Common myeloid progenitor, CD34-positive (primary cell): ENCODE measurements at regions not wholly inside any gene's neighbourhood (a gene's known extent, or its start where the extent isn't known, plus 50 kb on each side); places are given as distances from the start of the nearest gene placed in this dataset.
A peak's percentile ranks its signal among the peaks of the same experiment; 100 is the strongest.
"Not testable (repeated sequence)": the region's sequence is repeated elsewhere in the genome, so short reads cannot be mapped to it uniquely, and the experiment has no call there.

ENCODE experiments used
- CTCF ChIA-PET: fragments of 350-600 bp; sonication (Branson Sonifier 250); formaldehyde crosslinking; loops from one replicate; lab custom pipeline; 2021; ENCODE audit warnings: antibody characterized with exemption; lab: Charles Lee
- POLR2A ChIA-PET: fragments of 350-600 bp; sonication (Branson Sonifier 250); formaldehyde crosslinking; loops from one replicate; lab custom pipeline; 2021; ENCODE audit warnings: antibody characterized with exemption; lab: Charles Lee
- DNase-seq, 3 donors: peaks; one replicate each; pipeline versions ENCODE4 v3.0.0 to v3.0.0-alpha.2; 2013
- H3K27ac ChIP-seq, 2 experiments: 1 replicate in 1 of 2; 2 replicates in 1 of 2; pipeline ENCODE4 v1.7.0; 2013; ENCODE audit warnings: inconsistent platforms in 2 of 2, low read length in 2 of 2, mild to moderate bottlenecking in 2 of 2, low read depth in 1 of 2, moderate library complexity in 1 of 2; ENCODE audit not compliant: severe bottlenecking in 2 of 2, insufficient read depth in 1 of 2, poor library complexity in 1 of 2
- H3K27me3 ChIP-seq, 5 experiments: replicated peaks in 2 of 5; 1 replicate in 3 of 5; 2 replicates in 2 of 5; pipeline versions ENCODE4 v1.6.1 to v1.7.0; 2013; ENCODE audit warnings: low read length in 4 of 5, mild to moderate bottlenecking in 2 of 5, moderate library complexity in 2 of 5, inconsistent platforms in 1 of 5; ENCODE audit not compliant: insufficient read depth in 5 of 5, control insufficient read depth in 4 of 5
- H3K36me3 ChIP-seq, 4 experiments: 1 replicate in 2 of 4; 2 replicates in 2 of 4; pipeline versions ENCODE4 v1.6.1 to v1.7.0; 2013; ENCODE audit warnings: low read length in 3 of 4, control low read depth in 1 of 4, mild to moderate bottlenecking in 1 of 4; ENCODE audit not compliant: control insufficient read depth in 4 of 4, insufficient read depth in 4 of 4
- H3K4me1 ChIP-seq, 4 experiments: 1 replicate in 3 of 4; 2 replicates in 1 of 4; pipeline versions ENCODE4 v1.6.1 to v1.7.1; 2013; ENCODE audit warnings: low read length in 3 of 4, mild to moderate bottlenecking in 3 of 4, control low read depth in 1 of 4, inconsistent platforms in 1 of 4, moderate library complexity in 1 of 4; ENCODE audit not compliant: control insufficient read depth in 4 of 4, insufficient read depth in 4 of 4; ENCODE audit errors: control extremely low read depth in 1 of 4
- H3K4me3 ChIP-seq, 7 experiments: 1 replicate in 4 of 7; 2 replicates in 3 of 7; pipeline versions ENCODE4 v1.5.1 to v1.7.0; 2013; ENCODE audit warnings: mild to moderate bottlenecking in 7 of 7, low read length in 6 of 7, moderate library complexity in 6 of 7, inconsistent platforms in 2 of 7, low read depth in 2 of 7, control low read depth in 1 of 7; ENCODE audit not compliant: insufficient read depth in 4 of 7, control insufficient read depth in 1 of 7; ENCODE audit errors: extremely low read depth in 1 of 7
- H3K9me3 ChIP-seq, 5 experiments: 1 replicate in 4 of 5; 2 replicates in 1 of 5; pipeline versions ENCODE4 v1.6.1 to v1.7.1; 2013; ENCODE audit warnings: low read length in 4 of 5, mild to moderate bottlenecking in 2 of 5, inconsistent platforms in 1 of 5, low read depth in 1 of 5, moderate library complexity in 1 of 5; ENCODE audit not compliant: control insufficient read depth in 4 of 5, insufficient read depth in 2 of 5; ENCODE audit errors: control extremely low read depth in 1 of 5
- WGBS: methylation state at CpG from one replicate; pipeline ENCODE4 v1.1.5; 2013; ENCODE audit not compliant: insufficient coverage; 5-methylcytosine and 5-hydroxymethylcytosine counted together

- DNase-seq, H3K4me1 ChIP-seq, POLR2A ChIA-PET, H3K4me3 ChIP-seq, CTCF ChIA-PET, H3K36me3 ChIP-seq, H3K27ac ChIP-seq: not testable (repeated sequence)
- Histone ChIP-seq H3K9me3 (peaks cover 0 to 20% (median 7%) of the 10 kb centered on the region in 5 experiments), H3K27me3 (peaks cover 0 to 25% (median 4%) of the 10 kb centered on the region in 5 experiments)
- 80% methylated on average over 4 of the region's 4 CpGs for WGBS
Observed at GRCh38 chr2:238531017-238531645, 104.4 kb downstream of the ASB1 start.

DNA sequence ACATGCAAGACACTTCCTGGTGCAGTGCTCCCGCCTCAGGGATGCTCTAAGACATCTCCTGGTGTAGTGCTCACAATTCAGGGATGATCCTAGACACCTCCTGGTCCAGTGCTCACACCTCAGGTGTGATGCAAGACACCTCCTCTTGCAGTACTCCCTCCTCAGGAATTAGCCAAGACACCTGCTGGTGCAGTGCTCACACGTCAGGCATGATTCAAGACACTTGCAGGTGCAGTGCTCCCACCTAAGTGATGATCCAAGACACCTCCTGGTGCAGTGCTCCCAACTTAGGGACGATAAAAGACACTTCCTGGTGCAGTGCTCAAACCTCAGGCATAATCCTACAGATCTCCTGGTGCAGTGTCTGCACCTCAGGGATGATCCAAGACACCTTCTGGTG, 117.0 kb downstream of the ASB1 start:
- POLR2A ChIA-PET, CTCF ChIA-PET, H3K4me1 ChIP-seq, H3K36me3 ChIP-seq, H3K4me3 ChIP-seq, H3K27ac ChIP-seq: not testable (repeated sequence)
- H3K27me3 ChIP-seq, result peaks cover 0 to 28% (median 0%) of the 10 kb centered on the region in 5 experiments
- 48% methylated on average over 2 of the region's 3 CpGs for WGBS
- peaks cover 0 to 13% (median 0%) of the 10 kb centered on the region in 5 experiments for H3K9me3 ChIP-seq
- DNase-seq, result peak in 1 of 3 donors; percentile 22

GRCh38 chr2:238548902-238549462, 122.3 kb downstream of the ASB1 start:
- Histone ChIP-seq H3K27me3 (peaks cover 0 to 14% (median 0%) of the 10 kb centered on the region in 5 experiments), H3K27ac (no peak overlapping the region), H3K4me3 (no peak overlapping the region), H3K9me3 (peaks cover 0 to 17% (median 4%) of the 10 kb centered on the region in 5 experiments), H3K36me3 (no peaks in the 10 kb centered on the region), H3K4me1 (no peaks in the 10 kb centered on the region)
- ChIA-PET CTCF (no interaction called here), POLR2A (no interaction called here)
- DNase-seq, result peak in 1 of 3 donors; percentile 44
- 100% methylated on average over 5 of the region's 5 CpGs for WGBS

DNA sequence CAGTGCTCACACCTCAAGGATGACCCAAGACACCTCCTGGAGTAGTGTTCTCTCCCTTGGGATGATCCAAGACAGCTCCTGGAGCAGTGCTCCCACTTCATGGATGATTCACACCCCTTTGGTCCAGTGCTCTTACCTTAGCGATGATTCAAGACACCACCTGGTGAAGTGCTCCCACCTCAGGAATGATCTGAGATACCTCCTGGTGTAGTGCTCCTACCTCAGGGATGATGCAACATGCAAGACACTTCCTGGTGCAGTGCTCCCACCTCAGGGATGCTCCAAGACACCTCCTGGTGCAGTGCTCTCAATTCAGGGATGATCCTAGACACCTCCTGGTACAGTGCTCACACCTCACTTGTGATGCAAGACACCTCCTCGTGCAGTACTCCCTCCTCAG, 123.1 kb downstream of the ASB1 start:
- Histone ChIP-seq H3K9me3 (peaks cover 0 to 17% (median 4%) of the 10 kb centered on the region in 5 experiments), H3K27ac (no peak overlapping the region), H3K4me3 (no peak overlapping the region), H3K4me1 (no peaks in the 10 kb centered on the region), H3K27me3 (peaks cover 0 to 21% (median 4%) of the 10 kb centered on the region in 5 experiments), H3K36me3 (no peaks in the 10 kb centered on the region)
- ChIA-PET CTCF (no interaction called here), POLR2A (no interaction called here)
- 100% methylated on average over 1 of the region's 2 CpGs for WGBS
- no peak for DNase-seq

- peak in 1 of 3 donors; percentile 14 for DNase-seq
- ChIA-PET POLR2A (no interaction called here), CTCF (no interaction called here)
- H3K9me3 ChIP-seq, result peaks cover 0 to 17% (median 4%) of the 10 kb centered on the region in 5 experiments
- H3K4me1 ChIP-seq, result no peaks in the 10 kb centered on the region
- WGBS, result 95% methylated on average over 2 of the region's 3 CpGs
- peaks cover 0 to 24% (median 5%) of the 10 kb centered on the region in 5 experiments for H3K27me3 ChIP-seq
- no peak overlapping the region for H3K4me3 ChIP-seq
- H3K27ac ChIP-seq, result no peak overlapping the region
- no peaks in the 10 kb centered on the region for H3K36me3 ChIP-seq
Observed at GRCh38 chr2:238551091-238551490, 124.4 kb downstream of the ASB1 start.

DNA sequence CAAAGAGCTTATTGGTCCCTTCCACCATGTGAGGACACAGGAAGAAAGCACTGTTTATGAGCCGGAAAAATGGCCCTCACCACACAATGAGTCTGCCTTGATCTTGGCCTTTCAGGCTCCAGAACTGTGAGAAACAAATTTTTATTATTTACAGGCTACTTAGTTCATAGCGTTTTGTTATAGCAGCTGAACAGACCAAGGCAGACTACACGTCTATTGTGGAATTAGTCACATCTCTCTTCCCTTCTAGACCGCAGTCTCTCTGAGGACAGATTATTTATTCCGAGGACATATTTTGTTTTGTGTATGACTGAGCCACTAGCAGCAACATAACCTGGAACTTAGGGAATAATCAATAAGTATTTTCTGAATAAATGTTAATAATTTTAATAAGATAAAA, 125.5 kb downstream of the ASB1 start:
- H3K36me3 ChIP-seq, result no peaks in the 10 kb centered on the region
- no peaks in the 10 kb centered on the region for H3K4me1 ChIP-seq
- H3K27ac ChIP-seq, result no peak overlapping the region
- ChIA-PET POLR2A (no interaction called here), CTCF (no interaction called here)
- H3K27me3 ChIP-seq, result peaks cover 0 to 27% (median 5%) of the 10 kb centered on the region in 5 experiments
- peaks cover 0 to 17% (median 4%) of the 10 kb centered on the region in 5 experiments for H3K9me3 ChIP-seq
- WGBS, result 100% methylated on average over 2 of the region's 5 CpGs
- H3K4me3 ChIP-seq, result no peak overlapping the region
- no peak for DNase-seq

DNA sequence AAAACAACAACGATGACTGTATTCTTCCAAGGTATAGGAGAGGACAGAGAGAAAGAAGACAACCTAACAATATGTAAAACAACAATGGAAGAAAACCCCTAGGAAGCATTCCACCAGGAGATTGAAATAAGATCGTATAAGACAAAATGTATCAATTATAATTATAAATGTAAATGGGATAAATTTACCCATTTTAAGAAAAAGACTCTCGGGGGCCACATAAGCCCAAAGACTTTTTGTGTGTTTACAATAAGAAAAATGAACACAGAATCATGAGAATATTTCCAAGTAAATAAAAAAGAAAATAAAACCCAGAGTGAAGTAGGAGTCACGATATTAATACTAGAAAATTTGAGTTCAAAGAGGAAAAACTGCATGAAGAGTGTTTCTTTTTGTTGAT, 126.4 kb downstream of the ASB1 start:
- Histone ChIP-seq H3K27me3 (peaks cover 0 to 25% (median 5%) of the 10 kb centered on the region in 5 experiments), H3K27ac (no peak overlapping the region), H3K4me3 (no peak overlapping the region), H3K4me1 (no peaks in the 10 kb centered on the region), H3K36me3 (no peaks in the 10 kb centered on the region), H3K9me3 (peaks cover 0 to 17% (median 4%) of the 10 kb centered on the region in 5 experiments)
- ChIA-PET POLR2A (no interaction called here), CTCF (no interaction called here)
- DNase-seq, result no peak
- WGBS, result no CpG with 5 or more reads among the region's 4 CpGs
